ENCODE measurements at regions not wholly inside any gene's neighbourhood (a gene's known extent, or its start where the extent isn't known, plus 50 kb on each side); places are given as distances from the start of the nearest gene placed in this dataset.

GRCh38 chr2:67904566-67904965 is 158.2 kb downstream of the C1D start:
- ATAC-seq (no peak), DNase-seq (ENCODE audit: low read depth, low spot score) (no peak)
- ChIA-PET CTCF (no interaction called here), RAD21 (ENCODE audit: low non-redundant PET in 1 of 2, low total read pairs in 2 of 2, uncharacterized antibody in 2 of 2, unreplicated experiment in 2 of 2) (no interaction called here), POLR2A (no interaction called here)
- no peak for TF ChIP-seq MAX (IDR thresholded peaks at IDR 0.05)
- TF ChIP-seq CBX3 (IDR thresholded peaks at IDR 0.05; ENCODE audit: low read depth), result no peak
- no peak for TF ChIP-seq POLR2A (IDR thresholded peaks at IDR 0.05; ENCODE audit: borderline replicate concordance, extremely low read depth, insufficient read depth, insufficient read length)
- TF ChIP-seq ZFX (IDR thresholded peaks at IDR 0.05), result no peak
- TF ChIP-seq TCF7L2 (IDR thresholded peaks at IDR 0.05; ENCODE audit: borderline replicate concordance, extremely low read depth, insufficient read depth, insufficient read length), result no peak
- no peak for TF ChIP-seq POLR2AphosphoS5 (IDR thresholded peaks at IDR 0.05; ENCODE audit: low read depth, low read length)
- no peak for TF ChIP-seq CTCF (IDR thresholded peaks at IDR 0.05 in 2 of 3, conservative IDR thresholded peaks at IDR 0.05 in 1 of 3; ENCODE audit: borderline replicate concordance in 1 of 3, insufficient read depth in 1 of 3, low read depth in 2 of 3, low read length in 2 of 3)
- TF ChIP-seq JUND (IDR thresholded peaks at IDR 0.05), result no peak
- no peak for TF ChIP-seq EGR1 (IDR thresholded peaks at IDR 0.05; ENCODE audit: low read depth)
- TF ChIP-seq SRF (IDR thresholded peaks at IDR 0.05; ENCODE audit: low read depth), result no peak
- no peak for TF ChIP-seq ZNF274 (IDR thresholded peaks at IDR 0.05; ENCODE audit: low read depth, low read length)
- TF ChIP-seq REST (IDR thresholded peaks at IDR 0.05; ENCODE audit: low read depth), result no peak
- H3K27me3 ChIP-seq (ENCODE audit: insufficient read depth, low read length), result 0 out of 2 replicates have a peak, but pooled peaks cover 3% of the 10 kb centered on the region
- H4K20me1 ChIP-seq (ENCODE audit: insufficient read depth), result no peaks in the 10 kb centered on the region
- no peaks in the 10 kb centered on the region for H3K9me2 ChIP-seq (ENCODE audit: insufficient read depth)
- no peaks in the 10 kb centered on the region for H3K4me1 ChIP-seq (ENCODE audit: control insufficient read depth in 1 of 2, insufficient read depth in 2 of 2, low read length in 2 of 2)
- no peak overlapping the region for H2AFZ ChIP-seq (ENCODE audit: low read depth, low read length, poor library complexity, severe bottlenecking)
- no TSS peak for BruUV-seq (replicated peaks)
- no peak overlapping the region for H3K4me2 ChIP-seq (ENCODE audit: low read length)
- H3K79me2 ChIP-seq (ENCODE audit: insufficient read depth, low read length), result no peaks in the 10 kb centered on the region
- H3K9ac ChIP-seq (ENCODE audit: low read length), result no peak overlapping the region
- no peaks in the 10 kb centered on the region for H3K36me3 ChIP-seq (ENCODE audit: control insufficient read depth in 1 of 2, insufficient read depth in 2 of 2, low read length in 2 of 2)
- intact Hi-C loops (cut with micrococcal nuclease), result no loop called here
- no peak overlapping the region for H3K4me3 ChIP-seq (replicated peaks in 1 of 2; ENCODE audit: low read depth in 1 of 2, low read length in 2 of 2)
- H3K9me3 ChIP-seq (ENCODE audit: control insufficient read depth in 1 of 2, insufficient read depth in 1 of 2, low read depth in 1 of 2, low read length in 2 of 2), result no peaks in the 10 kb centered on the region; a peak in 1 of 4 replicates
- H3K27ac ChIP-seq (ENCODE audit: low read depth, low read length), result no peak overlapping the region

Data from HCT116 (cell line).